CD8-positive, alpha-beta memory T cell (primary cell): ENCODE measurements at regions not wholly inside any gene's neighbourhood (a gene's known extent, or its start where the extent isn't known, plus 50 kb on each side); places are given as distances from the start of the nearest gene placed in this dataset.

ENCODE experiments used
- CTCF ChIA-PET: fragments of 350-600 bp; sonication (Branson Sonifier 250); formaldehyde crosslinking; loops from one replicate; lab custom pipeline; 2021; ENCODE audit warnings: antibody characterized with exemption; lab: Charles Lee
- POLR2A ChIA-PET: fragments of 350-600 bp; sonication (Branson Sonifier 250); formaldehyde crosslinking; loops from one replicate; lab custom pipeline; 2021; ENCODE audit warnings: antibody characterized with exemption; lab: Charles Lee
- DNase-seq, 5 donors: peaks; one replicate each; pipeline versions ENCODE4 v3.0.0 to v3.0.0-alpha.2; 2020 to 2022; ENCODE audit warnings: mixed read lengths in 1 of 5
- H3K27ac ChIP-seq: one replicate; pipeline ENCODE4 v1.7.0; 2013; ENCODE audit warnings: low read depth, mild to moderate bottlenecking, low read length, moderate library complexity
- H3K27me3 ChIP-seq: 2 replicates; pipeline ENCODE4 v1.7.0; 2013; ENCODE audit warnings: low read length, mild to moderate bottlenecking; ENCODE audit not compliant: insufficient read depth, poor library complexity, severe bottlenecking
- H3K36me3 ChIP-seq: 2 replicates; pipeline ENCODE4 v1.7.0; 2013; ENCODE audit warnings: mild to moderate bottlenecking, low read length, moderate library complexity; ENCODE audit not compliant: insufficient read depth
- H3K4me1 ChIP-seq: 2 replicates; pipeline ENCODE4 v1.7.0; 2013; ENCODE audit warnings: mild to moderate bottlenecking, low read length, moderate library complexity; ENCODE audit not compliant: insufficient read depth
- H3K4me3 ChIP-seq: 2 replicates; pipeline ENCODE4 v1.7.0; 2013; ENCODE audit warnings: mild to moderate bottlenecking, low read length
- H3K9me3 ChIP-seq: 2 replicates; pipeline ENCODE4 v1.7.0; 2013; ENCODE audit warnings: mild to moderate bottlenecking, low read length
- H3K27ac Mint-ChIP-seq, 8 donors: one replicate each; pipeline ENCODE4 v1.8.0; 2020 to 2021; ENCODE audit warnings: mixed read lengths in 8 of 8, mild to moderate bottlenecking in 6 of 8, inconsistent platforms in 3 of 8, moderate library complexity in 3 of 8
- H3K27me3 Mint-ChIP-seq, 2 donors: one replicate each; pipeline ENCODE4 v1.8.0; 2020 to 2021; ENCODE audit warnings: mixed read lengths in 2 of 2, mild to moderate bottlenecking in 1 of 2, moderate library complexity in 1 of 2
- H3K36me3 Mint-ChIP-seq, 3 donors: one replicate each; pipeline ENCODE4 v1.8.0; 2020 to 2021; ENCODE audit warnings: mixed read lengths in 3 of 3, inconsistent platforms in 1 of 3, mild to moderate bottlenecking in 1 of 3
- H3K4me1 Mint-ChIP-seq, 3 donors: one replicate each; pipeline ENCODE4 v1.8.0; 2020 to 2021; ENCODE audit warnings: mixed read lengths in 3 of 3, inconsistent platforms in 1 of 3, mild to moderate bottlenecking in 1 of 3
- H3K4me3 Mint-ChIP-seq, 7 donors: one replicate each; pipeline ENCODE4 v1.8.0; 2020 to 2021; ENCODE audit warnings: mixed read lengths in 7 of 7, mild to moderate bottlenecking in 6 of 7, moderate library complexity in 4 of 7, inconsistent platforms in 2 of 7
- H3K9me3 Mint-ChIP-seq, 5 donors: one replicate each; pipeline ENCODE4 v1.8.0; 2020 to 2022; ENCODE audit warnings: mixed read lengths in 5 of 5, mild to moderate bottlenecking in 3 of 5, moderate library complexity in 2 of 5, inconsistent platforms in 1 of 5

- no peak overlapping the region for H3K4me3 Mint-ChIP-seq
- no peak overlapping the region for H3K27ac Mint-ChIP-seq
- Histone ChIP-seq H3K9me3 (peaks cover 5% of the 10 kb centered on the region), H3K27ac (no peak overlapping the region), H3K4me3 (no peak overlapping the region), H3K4me1 (no peaks in the 10 kb centered on the region), H3K27me3 (no peaks in the 10 kb centered on the region), H3K36me3 (no peaks in the 10 kb centered on the region)
- H3K9me3 Mint-ChIP-seq, result peaks cover 12 to 26% (median 23%) of the 10 kb centered on the region in 5 donors
- no peak for DNase-seq
- H3K4me1 Mint-ChIP-seq, result no peaks in the 10 kb centered on the region
- ChIA-PET POLR2A (no interaction called here), CTCF (no interaction called here)
- H3K27me3 Mint-ChIP-seq, result no peaks in the 10 kb centered on the region
- peaks cover 0 to 3% (median 0%) of the 10 kb centered on the region in 3 donors for H3K36me3 Mint-ChIP-seq
These were observed 207.0 kb downstream of the HNMT start for GRCh38 chr2:138171244-138171643.

GRCh38 chr2:138175066-138175465, 210.8 kb downstream of the HNMT start:
- Histone ChIP-seq H3K9me3 (no peaks in the 10 kb centered on the region), H3K36me3 (no peaks in the 10 kb centered on the region), H3K4me1 (no peaks in the 10 kb centered on the region), H3K4me3 (no peak overlapping the region), H3K27me3 (no peaks in the 10 kb centered on the region), H3K27ac (no peak overlapping the region)
- peaks cover 0 to 19% (median 8%) of the 10 kb centered on the region in 5 donors for H3K9me3 Mint-ChIP-seq
- POLR2A ChIA-PET, result no interaction called here
- no peaks in the 10 kb centered on the region for H3K4me1 Mint-ChIP-seq
- H3K36me3 Mint-ChIP-seq, result peaks cover 0 to 3% (median 0%) of the 10 kb centered on the region in 3 donors
- no peaks in the 10 kb centered on the region for H3K27me3 Mint-ChIP-seq
- DNase-seq, result no peak
- H3K27ac Mint-ChIP-seq, result no peak overlapping the region
- H3K4me3 Mint-ChIP-seq, result no peak overlapping the region
- CTCF ChIA-PET, result no interaction called here

GRCh38 chr2:138176862-138177439, 212.7 kb downstream of the HNMT start:
- Histone ChIP-seq H3K36me3 (no peaks in the 10 kb centered on the region), H3K27me3 (no peaks in the 10 kb centered on the region), H3K27ac (no peak overlapping the region), H3K4me3 (no peak overlapping the region), H3K9me3 (no peaks in the 10 kb centered on the region), H3K4me1 (no peaks in the 10 kb centered on the region)
- Mint-ChIP-seq H3K4me1 (no peaks in the 10 kb centered on the region), H3K27ac (peak overlapping the region in 1 of 8 donors; percentile 38), H3K4me3 (no peak overlapping the region), H3K36me3 (peaks cover 0 to 3% (median 0%) of the 10 kb centered on the region in 3 donors), H3K27me3 (no peaks in the 10 kb centered on the region), H3K9me3 (peaks cover 2 to 19% (median 8%) of the 10 kb centered on the region in 5 donors)
- no peak for DNase-seq
- POLR2A ChIA-PET, result no interaction called here
- CTCF ChIA-PET, result no interaction called here

- H3K9me3 ChIP-seq, result no peaks in the 10 kb centered on the region
- H3K27me3 Mint-ChIP-seq, result no peaks in the 10 kb centered on the region
- no peak overlapping the region for H3K4me3 ChIP-seq
- no peak overlapping the region for H3K4me3 Mint-ChIP-seq
- DNase-seq, result no peak
- H3K27ac Mint-ChIP-seq, result no peak overlapping the region
- H3K36me3 ChIP-seq, result no peaks in the 10 kb centered on the region
- peaks cover 0 to 3% (median 0%) of the 10 kb centered on the region in 3 donors for H3K36me3 Mint-ChIP-seq
- CTCF ChIA-PET, result no interaction called here
- H3K27ac ChIP-seq, result no peak overlapping the region
- no peaks in the 10 kb centered on the region for H3K4me1 ChIP-seq
- H3K4me1 Mint-ChIP-seq, result no peaks in the 10 kb centered on the region
- H3K9me3 Mint-ChIP-seq, result peaks cover 2 to 19% (median 8%) of the 10 kb centered on the region in 5 donors
- no peaks in the 10 kb centered on the region for H3K27me3 ChIP-seq
- POLR2A ChIA-PET, result no interaction called here
These were observed 213.4 kb downstream of the HNMT start for GRCh38 chr2:138177693-138178092.

GRCh38 chr2:138180692-138181386, 216.6 kb downstream of the HNMT start:
- H3K4me1 Mint-ChIP-seq, result no peaks in the 10 kb centered on the region
- H3K4me3 ChIP-seq, result no peak overlapping the region
- peaks cover 2 to 8% (median 4%) of the 10 kb centered on the region in 5 donors for H3K9me3 Mint-ChIP-seq
- H3K36me3 Mint-ChIP-seq, result no peaks in the 10 kb centered on the region
- no peak overlapping the region for H3K27ac Mint-ChIP-seq
- CTCF ChIA-PET, result no interaction called here
- no peaks in the 10 kb centered on the region for H3K36me3 ChIP-seq
- no peaks in the 10 kb centered on the region for H3K27me3 Mint-ChIP-seq
- H3K9me3 ChIP-seq, result no peaks in the 10 kb centered on the region
- H3K27ac ChIP-seq, result no peak overlapping the region
- H3K4me1 ChIP-seq, result no peaks in the 10 kb centered on the region
- no peak overlapping the region for H3K4me3 Mint-ChIP-seq
- no peaks in the 10 kb centered on the region for H3K27me3 ChIP-seq
- no peak for DNase-seq
- POLR2A ChIA-PET, result no interaction called here

- DNase-seq, result no peak
- Mint-ChIP-seq H3K27ac (no peak overlapping the region), H3K9me3 (peaks cover 0 to 4% (median 2%) of the 10 kb centered on the region in 5 donors), H3K4me1 (no peaks in the 10 kb centered on the region), H3K36me3 (peaks cover 0 to 1% (median 0%) of the 10 kb centered on the region in 3 donors), H3K4me3 (no peak overlapping the region), H3K27me3 (no peaks in the 10 kb centered on the region)
- Histone ChIP-seq H3K9me3 (no peaks in the 10 kb centered on the region), H3K27ac (no peak overlapping the region), H3K4me1 (no peaks in the 10 kb centered on the region), H3K27me3 (no peaks in the 10 kb centered on the region), H3K36me3 (no peaks in the 10 kb centered on the region), H3K4me3 (no peak overlapping the region)
- ChIA-PET POLR2A (no interaction called here), CTCF (no interaction called here)
These were observed 218.1 kb downstream of the HNMT start for GRCh38 chr2:138182250-138182936.

- Histone ChIP-seq H3K4me1 (no peaks in the 10 kb centered on the region), H3K9me3 (no peaks in the 10 kb centered on the region), H3K27ac (no peak overlapping the region), H3K36me3 (no peaks in the 10 kb centered on the region), H3K27me3 (no peaks in the 10 kb centered on the region), H3K4me3 (no peak overlapping the region)
- no peaks in the 10 kb centered on the region for H3K27me3 Mint-ChIP-seq
- CTCF ChIA-PET, result no interaction called here
- H3K27ac Mint-ChIP-seq, result no peak overlapping the region
- DNase-seq, result no peak
- POLR2A ChIA-PET, result no interaction called here
- H3K9me3 Mint-ChIP-seq, result peaks cover 0 to 4% (median 2%) of the 10 kb centered on the region in 5 donors
- H3K4me1 Mint-ChIP-seq, result no peaks in the 10 kb centered on the region
- peaks cover 0 to 1% (median 0%) of the 10 kb centered on the region in 3 donors for H3K36me3 Mint-ChIP-seq
- no peak overlapping the region for H3K4me3 Mint-ChIP-seq
These were observed 218.7 kb downstream of the HNMT start for GRCh38 chr2:138182937-138183312.

GRCh38 chr2:138183705-138184104, 219.4 kb downstream of the HNMT start:
- no peaks in the 10 kb centered on the region for H3K27me3 ChIP-seq
- CTCF ChIA-PET, result no interaction called here
- Mint-ChIP-seq H3K36me3 (peaks cover 0 to 1% (median 0%) of the 10 kb centered on the region in 3 donors), H3K9me3 (peaks cover 0 to 6% (median 2%) of the 10 kb centered on the region in 5 donors), H3K27ac (no peak overlapping the region), H3K4me3 (no peak overlapping the region), H3K27me3 (no peaks in the 10 kb centered on the region), H3K4me1 (no peaks in the 10 kb centered on the region)
- POLR2A ChIA-PET, result no interaction called here
- DNase-seq, result no peak
- no peak overlapping the region for H3K4me3 ChIP-seq
- H3K9me3 ChIP-seq, result no peaks in the 10 kb centered on the region
- H3K36me3 ChIP-seq, result no peaks in the 10 kb centered on the region
- no peaks in the 10 kb centered on the region for H3K4me1 ChIP-seq
- no peak overlapping the region for H3K27ac ChIP-seq
